Activated naive CD4-positive, alpha-beta T cell (primary cell): ENCODE measurements at regions not wholly inside any gene's neighbourhood (a gene's known extent, or its start where the extent isn't known, plus 50 kb on each side); places are given as distances from the start of the nearest gene placed in this dataset.
"Not testable (repeated sequence)": the region's sequence is repeated elsewhere in the genome, so short reads cannot be mapped to it uniquely, and the experiment has no call there.

Source experiments
- DNase-seq, 4 experiments: peaks; one replicate each; lab custom pipeline; 2025; lab: John Stamatoyannopoulos, UW

GRCh38 chr3:34109846-34110245, 311.4 kb downstream of the PDCD6IP start:
- DNase-seq, result no peak

DNA sequence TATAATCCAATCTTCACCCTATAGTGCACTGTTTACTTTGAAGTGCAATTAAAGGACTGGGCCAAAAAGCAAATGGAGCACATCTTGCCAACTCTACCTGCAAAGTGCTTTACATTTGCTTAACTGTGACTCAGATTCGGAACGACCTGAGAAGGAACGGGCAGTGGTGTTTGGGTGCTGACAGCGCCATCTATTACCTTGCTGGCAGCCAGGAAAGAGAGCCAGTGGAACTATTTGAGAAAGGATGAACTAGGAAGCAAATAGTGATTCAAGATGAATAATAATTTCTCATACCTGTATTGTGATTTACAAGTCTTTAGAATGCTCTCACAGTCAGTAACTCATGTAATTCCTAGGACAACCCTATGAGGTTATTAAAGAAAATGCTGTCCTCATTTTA, 312.9 kb downstream of the PDCD6IP start:
- no peak for DNase-seq

- not testable (repeated sequence) for DNase-seq
Measured at GRCh38 chr3:34112261-34112660, 313.8 kb downstream of the PDCD6IP start.

GRCh38 chr3:34131091-34131490, 332.7 kb downstream of the PDCD6IP start:
- DNase-seq, result no peak

DNA sequence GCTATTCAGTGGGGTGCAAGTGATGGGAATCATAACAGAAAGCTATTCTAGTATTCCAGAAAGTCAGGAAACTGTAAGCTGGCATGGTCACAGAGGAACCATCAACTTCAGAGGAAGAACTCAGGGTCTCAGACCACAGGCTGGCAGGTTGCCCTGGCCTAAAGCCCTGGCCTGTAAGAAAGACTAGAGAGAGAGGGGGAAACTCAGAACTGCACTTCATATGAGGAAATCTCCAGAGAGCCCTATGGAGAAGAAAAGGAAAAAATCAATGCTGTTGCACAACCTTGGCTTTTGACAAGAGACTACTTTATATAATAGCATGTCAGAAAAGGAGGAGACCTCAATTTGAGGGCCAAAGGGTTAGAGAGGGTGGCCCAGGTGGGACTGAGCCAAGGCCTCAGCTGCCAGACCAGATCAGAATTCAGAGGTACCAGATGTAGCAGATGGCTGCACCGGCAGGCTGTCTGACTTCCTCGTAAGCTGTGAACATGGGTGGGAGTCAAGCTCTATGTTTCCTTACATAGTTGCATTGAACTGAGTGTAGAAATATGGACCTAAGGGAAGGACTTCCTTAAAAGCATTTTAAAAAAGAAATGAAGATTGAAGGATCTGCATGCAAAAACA, 333.8 kb downstream of the PDCD6IP start:
- DNase-seq, result no peak

DNA sequence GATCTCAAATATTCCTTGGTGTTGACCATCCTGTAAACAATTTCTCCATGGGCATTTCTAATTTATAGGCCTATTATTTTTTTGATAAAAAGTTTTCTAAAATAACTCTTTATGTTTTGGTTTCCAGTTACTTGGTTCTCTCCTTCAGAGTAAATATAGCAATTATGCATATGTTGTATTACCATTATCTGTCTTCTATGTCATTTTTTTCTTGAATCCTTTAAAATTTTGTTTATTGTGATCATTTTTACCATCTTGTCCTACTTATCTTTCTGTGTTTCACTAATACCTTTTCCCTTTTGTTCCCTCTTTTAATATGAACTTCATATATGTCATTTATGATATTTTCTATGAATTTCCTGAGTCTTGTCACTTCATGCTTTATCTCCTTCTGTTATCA, 341.1 kb downstream of the PDCD6IP start:
- DNase-seq, result no peak

- no peak for DNase-seq
Measured at GRCh38 chr3:34140616-34141015, 342.2 kb downstream of the PDCD6IP start.

DNA sequence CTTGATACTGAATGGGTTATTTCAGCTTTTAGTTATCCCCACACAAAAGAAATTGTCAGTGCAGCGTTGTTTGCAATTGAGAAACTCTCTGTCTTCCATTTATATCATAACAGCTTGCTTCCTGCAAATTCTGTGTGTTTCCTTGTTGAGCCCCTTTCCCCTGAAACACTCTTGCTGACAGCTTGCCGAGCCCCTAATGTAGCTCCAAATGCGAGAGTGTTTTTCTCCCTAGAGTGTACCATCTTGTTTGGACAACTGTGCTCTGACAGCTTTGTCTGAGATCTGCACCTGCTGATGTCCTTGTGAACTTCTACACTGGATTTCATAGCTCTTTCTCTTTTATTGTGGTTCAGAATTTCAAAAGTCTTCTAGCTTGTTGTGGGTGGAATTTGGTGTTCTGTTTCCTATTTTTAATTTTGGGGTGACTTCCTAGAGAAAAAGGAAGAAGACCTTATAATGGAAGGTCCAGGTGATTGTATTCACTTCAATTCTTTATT, 343.5 kb downstream of the PDCD6IP start:
- no peak for DNase-seq

DNA sequence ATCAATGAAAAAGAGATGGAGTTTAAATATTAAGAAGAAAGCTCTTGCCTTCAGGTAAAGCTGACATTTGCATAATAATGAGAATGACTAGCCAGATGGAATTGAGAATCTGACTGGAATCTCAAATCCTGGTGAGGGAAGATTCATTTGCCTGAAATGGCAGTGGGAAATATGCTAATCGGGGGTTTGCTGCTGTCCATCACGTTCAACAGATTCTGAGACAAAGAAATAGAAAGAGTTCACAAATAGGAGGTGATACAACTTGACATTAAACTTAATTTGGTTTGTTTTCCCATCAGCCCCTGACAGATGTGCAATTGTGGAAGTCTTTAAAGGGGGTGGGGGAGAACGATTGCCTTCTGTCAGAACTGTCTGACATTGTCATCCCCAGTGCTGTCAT, 347.4 kb downstream of the PDCD6IP start:
- DNase-seq, result no peak

DNA sequence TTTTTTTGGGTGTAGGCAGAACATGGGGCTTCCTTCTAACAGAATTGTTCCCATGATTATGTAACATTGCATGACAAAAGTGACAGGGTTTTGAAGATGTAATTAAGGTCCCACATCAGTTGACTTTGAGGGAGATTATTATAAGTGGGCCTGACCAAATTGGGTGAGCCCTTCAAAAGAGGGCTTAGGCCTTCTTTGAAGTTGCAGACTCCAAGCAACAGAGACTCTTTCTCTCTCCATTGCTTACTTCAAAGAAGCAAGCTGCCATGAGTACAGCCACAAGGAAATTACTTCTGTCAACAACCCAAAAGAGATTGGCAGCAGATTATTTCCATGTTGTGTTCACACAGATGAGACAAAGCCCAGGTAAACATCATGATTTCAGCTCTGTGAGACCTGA, 348.2 kb downstream of the PDCD6IP start:
- DNase-seq, result no peak

DNA sequence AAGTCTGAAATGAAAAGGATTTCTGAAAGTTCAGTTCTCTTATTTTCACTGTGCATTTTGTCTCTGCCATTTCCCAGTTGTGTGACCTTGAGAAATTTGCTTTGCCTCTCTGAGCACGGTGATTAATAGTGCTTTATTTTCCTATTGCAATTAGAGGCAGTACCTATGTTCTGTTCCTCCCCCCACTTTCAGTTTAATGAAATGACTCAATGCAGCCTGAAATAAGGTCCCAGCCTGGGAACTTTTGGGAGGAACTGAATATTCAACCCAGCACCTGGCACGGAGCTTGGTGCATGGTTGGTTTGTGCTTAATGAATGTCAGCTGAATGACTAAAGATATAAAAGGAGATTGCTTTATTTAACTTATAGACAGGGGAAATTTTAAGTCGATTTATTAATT, 352.6 kb downstream of the PDCD6IP start:
- DNase-seq, result no peak

- DNase-seq, result no peak
Measured at GRCh38 chr3:34152656-34153055, 354.2 kb downstream of the PDCD6IP start.

DNA sequence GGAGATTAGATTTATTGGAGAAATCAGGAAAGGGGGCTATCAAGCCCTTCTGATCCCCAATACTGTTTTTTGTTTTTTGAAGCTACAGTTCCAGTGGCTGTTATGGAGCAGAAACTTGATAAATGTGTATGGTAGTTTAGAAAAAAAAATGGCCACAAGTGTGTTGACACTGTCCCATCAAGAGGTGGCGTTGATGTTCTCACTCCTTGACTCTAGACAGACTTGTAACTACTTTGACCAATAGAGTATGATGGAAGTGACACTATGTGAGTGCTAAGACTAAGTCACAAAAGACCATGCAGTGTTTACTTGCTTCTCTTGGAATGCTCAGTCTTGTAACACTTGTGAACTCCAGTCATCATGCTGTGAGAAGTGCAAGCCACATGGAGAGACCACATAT, 356.7 kb downstream of the PDCD6IP start:
- no peak for DNase-seq

- DNase-seq, result no peak
Measured at GRCh38 chr3:34155666-34156065, 357.2 kb downstream of the PDCD6IP start.

- no peak for DNase-seq
Measured at GRCh38 chr3:34157491-34157890, 359.1 kb downstream of the PDCD6IP start.

- DNase-seq, result no peak
Measured at GRCh38 chr3:34159613-34160420, 361.4 kb downstream of the PDCD6IP start.

DNA sequence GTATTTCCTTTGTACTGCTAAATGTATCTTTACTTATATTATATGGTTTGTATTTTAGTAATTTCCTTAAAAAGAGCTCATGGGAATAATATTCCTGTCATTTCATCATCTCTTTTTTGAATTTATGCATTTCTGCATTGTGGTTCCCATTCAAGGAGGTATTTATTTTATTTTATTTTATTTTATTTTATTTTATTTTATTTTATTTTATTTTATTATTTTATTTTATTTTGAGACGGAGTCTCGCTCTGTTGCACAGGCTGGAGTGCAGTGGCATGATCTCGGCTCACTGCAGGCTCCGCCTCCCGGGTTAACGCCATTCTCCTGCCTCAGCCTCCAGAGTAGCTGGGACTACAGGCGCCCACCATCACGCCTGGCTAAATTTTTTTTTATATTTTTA, 371.2 kb downstream of the PDCD6IP start:
- DNase-seq, result not testable (repeated sequence)

GRCh38 chr3:34174740-34175139, 376.3 kb downstream of the PDCD6IP start:
- no peak for DNase-seq

DNA sequence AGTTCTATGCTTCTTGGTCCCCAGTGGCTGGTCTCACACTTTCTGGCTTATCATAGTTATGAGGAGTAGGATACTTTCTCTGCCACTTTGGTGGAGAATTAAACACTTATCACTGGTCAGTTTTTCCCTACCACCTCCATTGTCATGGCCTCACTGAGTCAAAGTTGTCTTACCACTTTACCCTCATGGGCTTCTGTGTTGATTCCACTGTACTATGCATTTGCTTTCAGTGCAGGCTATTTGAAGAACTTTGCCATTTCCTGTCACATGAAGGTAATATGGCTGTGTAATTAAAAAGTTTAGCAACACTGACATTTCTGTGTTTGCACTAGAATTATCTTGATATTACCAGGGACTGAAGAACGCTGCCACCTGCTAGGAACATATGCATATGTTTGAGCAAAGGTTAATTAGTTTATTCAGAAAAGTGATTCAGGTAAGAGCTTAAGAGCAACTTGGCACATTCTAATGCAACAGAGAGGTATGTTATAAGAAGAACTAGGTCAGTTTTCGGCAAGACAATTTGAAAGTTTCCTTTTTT, 377.3 kb downstream of the PDCD6IP start:
- DNase-seq, result no peak

GRCh38 chr3:34176723-34177122, 378.3 kb downstream of the PDCD6IP start:
- DNase-seq, result no peak

- DNase-seq, result no peak
Measured at GRCh38 chr3:34178415-34178814, 380.0 kb downstream of the PDCD6IP start.

GRCh38 chr3:34179716-34180115, 381.3 kb downstream of the PDCD6IP start:
- no peak for DNase-seq

DNA sequence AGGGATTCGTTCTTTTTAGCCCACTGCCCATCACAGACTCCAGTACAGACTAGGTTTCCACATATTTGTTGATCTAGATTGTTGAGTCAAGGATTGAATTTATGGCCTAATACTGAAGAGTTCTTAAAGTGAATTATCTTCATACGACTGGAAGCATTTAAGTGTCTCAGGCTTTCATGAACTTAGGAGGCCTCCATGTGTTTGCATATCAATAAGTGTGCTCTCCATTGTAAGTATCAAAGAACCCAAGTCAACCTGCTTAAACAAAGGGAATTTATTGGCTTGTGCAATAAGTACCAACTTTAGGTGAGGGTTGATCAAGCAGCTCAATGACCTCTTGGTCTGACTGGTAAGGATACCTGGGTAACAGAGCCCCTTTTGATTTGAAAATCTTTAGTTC, 382.1 kb downstream of the PDCD6IP start:
- DNase-seq, result no peak
